NCI-H226 (cell line): ENCODE measurements at regions not wholly inside any gene's neighbourhood (a gene's known extent, or its start where the extent isn't known, plus 50 kb on each side); places are given as distances from the start of the nearest gene placed in this dataset.

Experiments used
- DNase-seq: peaks from one replicate; pipeline ENCODE4 v3.0.0-alpha.2; 2015

GRCh38 chr2:180124273-180125139, 117.4 kb upstream of the CWC22 start:
- DNase-seq, result peak; percentile 4

- peak; percentile 69 for DNase-seq
Measured at GRCh38 chr2:180122874-180123273, 115.8 kb upstream of the CWC22 start.

DNA sequence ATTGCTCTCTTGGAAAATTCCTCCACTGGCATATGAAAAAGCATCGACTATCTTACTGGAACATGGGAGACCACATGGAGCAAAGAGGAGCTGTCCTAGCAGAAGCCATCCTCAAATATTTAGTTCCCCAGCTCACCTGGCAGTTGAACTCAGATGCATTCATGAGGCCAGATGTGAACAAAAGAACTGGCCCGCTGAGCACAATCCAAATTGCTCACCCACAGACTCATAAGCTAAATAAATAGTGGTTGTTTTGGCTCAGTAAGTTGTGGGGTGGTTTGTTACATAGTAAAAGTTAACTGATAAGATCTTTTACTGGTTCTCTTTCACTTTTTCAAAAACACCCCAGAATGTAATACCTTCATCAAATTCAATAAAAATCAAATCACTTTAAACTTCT, 108.6 kb upstream of the CWC22 start:
- DNase-seq, result no peak

DNA sequence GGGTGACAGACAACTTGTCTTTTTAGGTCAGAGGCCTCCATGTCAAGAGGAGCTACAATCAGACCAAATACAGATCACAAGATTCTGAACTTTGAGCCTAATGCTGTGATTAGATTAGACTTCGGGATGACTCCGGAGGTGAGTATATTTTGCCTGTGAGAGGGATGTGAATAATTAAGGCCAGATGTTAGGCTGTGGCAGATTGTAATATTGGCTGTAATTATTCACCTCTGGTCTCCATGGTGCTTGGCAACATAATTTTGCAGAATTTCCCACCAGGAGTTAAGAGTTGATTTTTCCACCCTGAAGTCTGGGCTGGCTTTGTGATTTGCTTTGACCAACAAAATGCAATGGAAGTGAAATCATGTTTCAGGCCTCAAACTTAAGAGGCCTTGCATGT, 108.2 kb upstream of the CWC22 start:
- no peak for DNase-seq

DNA sequence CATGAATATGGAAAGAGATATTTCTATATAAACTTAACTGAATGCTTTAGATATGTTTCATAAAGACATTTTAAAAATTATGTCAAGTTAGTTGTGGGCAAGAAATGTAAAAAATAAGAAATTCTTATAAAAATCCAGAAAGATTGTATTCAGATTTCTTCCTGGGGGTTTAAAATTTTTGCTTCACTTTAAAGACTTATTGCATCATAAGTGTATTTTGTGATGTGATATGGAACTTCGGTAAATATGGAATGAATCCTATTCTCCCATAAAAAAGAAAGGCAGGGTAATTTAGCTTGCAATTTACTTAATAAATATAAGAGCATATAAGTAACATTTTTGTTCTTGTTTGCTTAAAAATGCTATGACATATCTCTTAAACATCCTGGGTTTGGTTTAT, 104.8 kb upstream of the CWC22 start:
- DNase-seq, result no peak

- DNase-seq, result no peak
Measured at GRCh38 chr2:180110469-180110868, 103.4 kb upstream of the CWC22 start.

GRCh38 chr2:180101846-180102245, 94.7 kb upstream of the CWC22 start:
- DNase-seq, result no peak

GRCh38 chr2:180099308-180099707, 92.2 kb upstream of the CWC22 start:
- DNase-seq, result no peak

DNA sequence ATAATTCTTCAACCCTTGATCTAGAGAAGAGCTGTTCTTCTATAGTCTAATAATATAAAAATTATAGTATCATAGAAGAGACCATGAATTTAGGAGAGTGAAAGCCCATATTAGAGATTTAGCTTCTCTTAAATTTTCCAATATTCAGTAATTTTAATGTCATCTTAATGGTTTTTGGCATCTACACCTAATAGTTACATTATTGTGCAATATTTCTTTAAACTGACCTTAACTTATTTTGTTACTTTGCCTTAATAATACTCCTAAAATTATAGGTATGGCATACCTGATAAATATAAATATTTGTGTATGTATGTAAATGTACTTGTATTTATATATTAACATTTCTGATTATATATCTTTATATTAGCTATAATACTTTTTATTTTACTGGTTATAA, 78.0 kb upstream of the CWC22 start:
- no peak for DNase-seq

GRCh38 chr2:180077295-180077906, 70.3 kb upstream of the CWC22 start:
- no peak for DNase-seq

- no peak for DNase-seq
Measured at GRCh38 chr2:180075870-180076269, 68.8 kb upstream of the CWC22 start.

- DNase-seq, result no peak
Measured at GRCh38 chr2:180071797-180072196, 64.7 kb upstream of the CWC22 start.

GRCh38 chr2:180063494-180064092, 56.5 kb upstream of the CWC22 start:
- no peak for DNase-seq

GRCh38 chr2:180062178-180062577, 55.1 kb upstream of the CWC22 start:
- no peak for DNase-seq

DNA sequence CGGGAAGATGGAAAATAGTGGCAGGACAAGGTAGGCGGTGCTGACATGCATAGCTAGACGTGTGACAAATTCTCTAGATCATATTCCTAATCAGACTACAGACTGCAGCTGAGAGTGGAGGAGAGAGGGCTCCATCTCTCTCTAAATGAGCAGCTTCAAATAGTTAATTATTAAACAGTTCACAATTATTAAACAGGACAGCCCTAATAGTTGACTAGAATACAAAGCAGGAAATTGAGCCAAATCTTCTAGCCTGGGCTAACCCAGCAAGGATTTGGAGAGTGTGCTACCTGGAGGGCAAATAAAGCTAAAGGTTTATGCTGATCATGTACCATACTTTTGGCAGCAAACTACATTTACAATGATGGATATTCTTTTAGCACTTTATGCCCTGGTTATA, 54.4 kb upstream of the CWC22 start:
- no peak for DNase-seq

DNA sequence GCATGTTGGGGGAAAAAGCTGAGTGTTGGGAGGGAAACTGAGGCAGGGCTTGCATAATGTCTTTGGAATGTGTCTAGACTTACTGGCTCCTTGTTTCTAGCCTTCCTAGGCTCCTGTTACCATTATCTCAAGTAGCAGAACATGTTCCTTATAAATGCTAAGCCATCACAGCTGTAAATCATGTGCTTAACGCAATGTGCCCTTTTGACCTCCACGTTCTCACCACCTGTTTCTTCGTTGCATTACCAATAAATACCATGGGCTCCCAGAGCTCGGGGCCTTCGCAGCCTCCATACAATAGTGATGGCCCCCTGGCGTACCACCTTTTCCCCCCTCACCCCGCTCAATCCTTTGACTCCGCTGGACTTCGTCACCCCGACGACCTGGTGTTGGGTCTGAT, 54.0 kb upstream of the CWC22 start:
- no peak for DNase-seq

- no peak for DNase-seq
Measured at GRCh38 chr2:180058993-180059392, 51.9 kb upstream of the CWC22 start.

DNA sequence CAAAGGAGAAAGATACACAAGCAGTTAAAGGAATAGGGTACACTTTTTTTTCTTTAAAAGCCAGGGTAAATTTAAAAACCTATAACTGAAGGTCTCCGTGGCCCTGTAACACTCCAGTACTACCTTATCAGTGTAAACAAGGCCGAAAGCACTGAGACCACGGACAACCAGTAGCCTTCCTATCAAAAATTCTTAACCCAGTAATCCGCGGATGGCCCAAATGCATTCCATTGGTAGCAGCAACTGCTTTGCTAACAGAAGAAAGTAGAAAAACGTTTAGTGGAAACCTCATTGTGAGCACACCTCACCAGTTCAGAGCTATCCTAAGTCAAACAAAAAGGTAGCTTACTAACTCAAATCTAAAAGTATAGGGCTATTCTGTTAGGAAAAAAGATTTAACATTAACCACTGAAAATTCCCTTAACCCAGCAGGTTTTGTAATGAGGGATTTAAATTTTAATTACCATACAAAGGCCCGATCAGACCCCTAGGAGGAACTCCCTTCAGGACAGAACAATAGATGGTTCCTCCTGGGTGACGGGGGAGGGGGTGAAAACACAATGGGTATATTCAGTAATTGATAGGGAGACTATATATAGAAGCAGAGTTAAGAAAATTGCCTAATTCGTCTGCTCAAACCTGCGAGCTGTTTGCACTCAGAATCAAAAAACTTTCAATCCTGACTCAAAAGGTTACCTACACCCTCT, 50.8 kb upstream of the CWC22 start:
- DNase-seq, result no peak
